ENCODE measurements at regions not wholly inside any gene's neighbourhood (a gene's known extent, or its start where the extent isn't known, plus 50 kb on each side); places are given as distances from the start of the nearest gene placed in this dataset.
A peak's percentile ranks its signal among the peaks of the same experiment; 100 is the strongest.

- DNase-seq (ENCODE audit: low read depth in 2 of 2), result no peak
Measured at GRCh38 chrX:69110116-69110530, 55.1 kb downstream of the PJA1 start.

DNA sequence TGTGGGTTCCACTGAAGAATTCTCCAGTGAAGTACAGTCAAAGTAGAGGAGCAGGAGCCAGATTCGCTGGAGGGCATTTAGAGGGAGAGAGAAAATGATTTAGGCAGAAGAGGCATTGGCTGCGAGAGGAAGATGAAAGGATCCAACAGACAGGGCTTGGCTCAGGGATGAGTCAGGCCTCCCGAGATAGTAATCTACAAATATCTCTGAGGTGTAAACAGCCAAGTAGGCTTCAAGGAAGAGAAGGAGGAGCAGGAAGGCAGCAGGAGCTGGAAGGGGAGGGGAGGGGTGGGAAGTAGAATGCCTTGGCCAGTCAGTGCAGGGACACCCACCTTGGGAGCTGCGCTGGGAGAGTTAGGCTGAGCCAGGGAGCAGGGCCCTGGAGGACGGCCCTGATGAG lies 55.5 kb downstream of the PJA1 start:
- DNase-seq (ENCODE audit: low read depth in 2 of 2), result no peak

DNA sequence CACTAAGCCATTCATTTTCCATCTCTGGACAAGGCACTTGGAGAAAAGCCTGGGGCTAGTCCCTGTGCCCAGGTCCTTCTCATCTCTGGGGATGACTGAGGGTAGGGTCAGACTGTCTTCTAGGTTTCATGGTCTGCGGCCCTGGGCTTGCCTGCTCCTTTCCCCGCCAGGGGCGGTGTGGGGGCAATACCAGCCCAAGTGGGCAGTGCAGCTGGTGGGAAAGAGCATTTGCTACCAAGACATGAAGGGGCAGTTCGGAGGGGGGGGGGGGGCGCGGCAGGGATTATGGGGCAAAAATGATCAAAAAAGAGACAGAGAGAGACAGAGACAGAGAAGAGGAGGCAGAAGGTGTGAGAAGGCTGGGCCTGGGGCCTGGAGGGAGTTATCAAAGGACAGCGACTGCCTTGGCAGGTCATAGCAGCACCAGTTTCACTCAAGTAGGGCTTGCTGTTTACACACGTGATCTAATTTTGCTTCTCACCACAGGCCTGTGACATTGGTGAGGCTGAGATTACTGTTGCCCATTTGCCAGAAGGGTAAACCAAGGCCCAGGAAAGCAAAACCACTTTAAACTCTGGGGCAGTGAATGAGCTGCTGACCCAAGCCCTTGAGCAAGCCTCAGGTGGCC lies 56.1 kb downstream of the PJA1 start:
- DNase-seq (ENCODE audit: low read depth in 2 of 2), result no peak

DNA sequence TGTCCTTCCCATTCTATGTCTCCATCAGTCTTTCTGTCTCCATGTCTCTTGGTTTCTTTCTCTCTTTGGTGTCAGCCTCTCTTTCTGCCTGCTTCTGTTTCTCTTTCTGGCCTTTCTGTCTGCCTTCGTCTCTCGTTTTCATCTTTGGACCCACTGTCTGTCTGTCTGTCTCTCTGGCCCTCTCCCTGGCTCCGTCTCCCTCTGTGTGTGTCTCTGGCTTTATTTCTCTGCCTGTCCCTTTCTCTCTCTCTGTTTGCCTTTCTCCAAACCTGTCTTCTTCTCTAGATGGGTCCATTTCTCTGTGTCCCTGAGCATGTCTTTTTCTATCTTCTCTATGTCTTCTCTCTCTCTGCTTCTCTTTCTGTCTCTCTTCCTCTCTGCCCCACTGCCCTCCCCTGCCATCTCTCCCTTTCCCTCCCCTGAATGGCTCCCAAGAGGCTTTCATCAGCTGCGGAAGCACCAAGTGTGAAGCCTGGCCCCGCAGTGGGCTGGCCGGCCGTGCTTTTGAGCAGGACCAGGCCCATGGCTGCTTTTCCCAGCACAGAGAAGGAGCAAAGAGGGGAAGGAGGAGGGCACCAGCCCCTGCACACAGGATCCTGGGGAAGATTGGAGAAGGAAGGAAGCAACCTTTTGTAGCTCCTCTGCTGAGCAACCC lies 57.4 kb downstream of the PJA1 start:
- no peak for DNase-seq (ENCODE audit: low read depth in 2 of 2)

DNA sequence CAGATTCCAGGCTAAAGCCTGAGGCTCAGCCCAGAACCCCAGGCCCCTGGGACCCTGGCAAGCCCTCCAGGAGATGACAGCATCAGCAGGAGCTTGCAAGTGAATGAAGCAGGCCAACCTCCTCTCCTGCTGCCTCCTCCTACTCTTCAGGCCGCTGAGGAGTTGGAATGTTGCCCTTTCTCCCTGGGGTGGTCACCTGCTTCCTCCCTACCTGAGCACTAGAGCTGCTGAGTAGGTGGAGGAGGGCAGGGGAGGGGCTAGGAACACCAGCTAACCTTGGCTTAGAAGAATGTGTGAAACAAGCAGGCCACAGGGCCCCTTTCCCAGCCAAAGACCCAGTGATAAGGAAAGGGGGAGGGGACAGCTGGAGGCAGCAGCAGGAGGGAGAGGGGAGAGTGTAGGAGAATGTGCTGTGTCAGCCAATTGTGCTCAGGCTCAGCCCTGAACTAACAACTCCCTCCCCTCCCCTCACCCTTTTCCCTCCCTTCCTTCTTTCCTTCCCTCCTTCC lies 58.0 kb downstream of the PJA1 start:
- DNase-seq (ENCODE audit: low read depth in 2 of 2), result no peak

GRCh38 chrX:69104756-69105434 lies 60.4 kb downstream of the PJA1 start:
- no peak for DNase-seq (ENCODE audit: low read depth in 2 of 2)

DNA sequence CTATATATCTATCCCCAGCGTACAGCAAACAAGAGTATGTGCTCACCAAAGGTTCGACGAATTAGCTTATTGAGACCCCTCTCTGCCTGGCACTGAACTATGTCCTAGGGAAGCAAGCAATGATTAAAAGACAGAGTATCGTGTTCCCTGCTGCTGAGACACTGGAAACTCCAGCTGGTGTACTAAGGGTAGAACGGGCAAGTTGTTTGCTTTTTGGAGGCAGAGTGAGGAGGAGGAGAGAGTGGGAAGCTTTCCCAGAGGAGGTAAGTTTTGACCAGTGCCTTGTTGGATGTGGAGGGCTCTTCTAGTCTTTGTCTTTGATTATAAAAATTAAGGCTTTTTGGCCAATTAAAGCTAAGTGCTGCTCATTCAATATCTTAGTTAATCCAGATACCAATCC lies 61.7 kb downstream of the PJA1 start:
- DNase-seq (ENCODE audit: low read depth in 2 of 2), result no peak

DNA sequence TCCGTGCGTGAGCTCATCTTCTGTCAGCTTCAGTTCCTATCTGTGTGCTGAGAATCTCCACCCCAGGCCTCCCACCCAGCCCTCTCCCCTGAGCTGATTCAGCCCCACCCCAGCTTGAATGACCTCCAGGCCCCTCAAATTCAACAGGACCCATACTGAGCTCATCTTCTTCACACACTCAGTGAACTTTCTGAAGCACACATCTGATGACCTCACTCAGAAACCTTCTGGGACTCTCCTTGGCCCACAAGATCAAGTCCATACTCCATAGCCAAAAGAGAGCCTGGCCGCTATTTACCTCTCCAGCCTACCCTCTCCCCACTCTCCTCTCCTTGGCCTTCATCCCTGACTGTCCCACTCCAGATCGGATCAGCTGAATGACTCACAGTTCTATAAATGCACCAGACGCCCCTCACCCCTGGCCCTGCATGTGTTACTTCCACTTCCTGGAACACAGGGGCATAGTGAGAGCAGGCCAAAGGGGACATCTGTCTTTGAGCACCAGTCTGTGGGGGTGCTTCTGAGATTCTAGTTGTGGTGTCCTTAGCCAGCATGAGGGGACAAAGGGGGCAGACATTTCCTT lies 62.5 kb downstream of the PJA1 start:
- DNase-seq (ENCODE audit: low read depth in 2 of 2), result no peak

GRCh38 chrX:69101683-69102251 lies 63.5 kb downstream of the PJA1 start:
- DNase-seq (ENCODE audit: low read depth in 2 of 2), result no peak

DNA sequence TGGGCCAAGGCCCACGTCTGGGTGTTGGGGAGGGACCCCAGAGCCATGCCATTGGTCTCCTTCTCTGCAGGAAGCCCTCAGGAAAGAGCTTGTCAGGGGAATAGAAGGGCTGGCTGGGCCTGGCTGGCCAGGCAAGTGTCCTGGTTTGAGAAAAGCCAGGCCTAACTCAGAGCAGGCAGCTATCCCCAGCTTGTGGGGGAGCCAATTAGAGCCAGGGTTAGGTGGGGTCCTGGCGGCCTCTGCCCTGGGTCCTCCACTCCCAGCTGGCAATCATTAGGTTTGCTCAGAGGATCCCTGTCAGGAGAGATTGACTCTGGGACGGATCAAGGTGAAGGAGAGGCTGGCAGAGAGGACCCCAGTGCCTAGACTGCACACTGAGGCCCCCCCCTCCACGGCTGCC lies 64.8 kb downstream of the PJA1 start:
- no peak for DNase-seq (ENCODE audit: low read depth in 2 of 2)

DNA sequence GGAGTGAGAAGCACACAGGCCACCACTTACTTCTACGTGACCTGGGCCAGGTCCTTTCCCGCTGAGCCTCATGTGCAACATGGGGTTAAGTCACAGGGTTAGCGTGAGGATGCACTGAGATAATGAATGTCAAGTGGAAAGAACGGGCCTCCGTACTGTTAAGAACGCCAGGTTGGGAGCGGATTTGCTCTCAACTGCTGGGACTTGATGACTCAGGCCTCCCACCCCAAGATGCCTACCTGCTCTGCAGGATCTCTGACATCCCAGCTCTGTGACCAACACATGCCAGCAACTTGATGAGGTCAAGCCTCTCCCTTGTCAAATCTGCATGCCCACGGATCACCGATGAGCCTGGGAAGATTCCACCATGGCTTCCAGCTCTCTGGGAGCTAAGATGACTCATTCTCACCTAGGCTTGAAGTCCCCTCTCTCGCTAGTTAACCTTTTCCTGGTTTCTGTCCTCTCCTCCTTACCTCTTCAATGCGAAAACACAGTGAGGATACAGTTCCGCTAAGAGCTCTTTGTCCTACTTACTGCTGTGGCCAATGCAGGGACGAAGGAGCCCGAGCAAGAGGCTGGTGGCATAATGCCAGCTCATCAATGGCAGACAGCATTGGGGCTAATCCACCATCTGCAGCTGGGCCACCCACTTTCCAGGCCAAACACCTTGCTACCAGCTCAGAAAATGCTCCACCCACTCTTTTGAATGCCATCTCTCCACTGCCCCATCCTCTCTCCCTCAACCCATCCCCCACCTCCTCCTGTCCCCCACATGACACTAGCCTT lies 67.6 kb downstream of the PJA1 start:
- DNase-seq (ENCODE audit: low read depth in 2 of 2), result no peak

- no peak for DNase-seq (ENCODE audit: low read depth in 2 of 2)
Measured at GRCh38 chrX:69096963-69097362, 68.3 kb downstream of the PJA1 start.

- no peak for DNase-seq (ENCODE audit: low read depth in 2 of 2)
Measured at GRCh38 chrX:69094977-69095669, 70.1 kb downstream of the PJA1 start.

DNA sequence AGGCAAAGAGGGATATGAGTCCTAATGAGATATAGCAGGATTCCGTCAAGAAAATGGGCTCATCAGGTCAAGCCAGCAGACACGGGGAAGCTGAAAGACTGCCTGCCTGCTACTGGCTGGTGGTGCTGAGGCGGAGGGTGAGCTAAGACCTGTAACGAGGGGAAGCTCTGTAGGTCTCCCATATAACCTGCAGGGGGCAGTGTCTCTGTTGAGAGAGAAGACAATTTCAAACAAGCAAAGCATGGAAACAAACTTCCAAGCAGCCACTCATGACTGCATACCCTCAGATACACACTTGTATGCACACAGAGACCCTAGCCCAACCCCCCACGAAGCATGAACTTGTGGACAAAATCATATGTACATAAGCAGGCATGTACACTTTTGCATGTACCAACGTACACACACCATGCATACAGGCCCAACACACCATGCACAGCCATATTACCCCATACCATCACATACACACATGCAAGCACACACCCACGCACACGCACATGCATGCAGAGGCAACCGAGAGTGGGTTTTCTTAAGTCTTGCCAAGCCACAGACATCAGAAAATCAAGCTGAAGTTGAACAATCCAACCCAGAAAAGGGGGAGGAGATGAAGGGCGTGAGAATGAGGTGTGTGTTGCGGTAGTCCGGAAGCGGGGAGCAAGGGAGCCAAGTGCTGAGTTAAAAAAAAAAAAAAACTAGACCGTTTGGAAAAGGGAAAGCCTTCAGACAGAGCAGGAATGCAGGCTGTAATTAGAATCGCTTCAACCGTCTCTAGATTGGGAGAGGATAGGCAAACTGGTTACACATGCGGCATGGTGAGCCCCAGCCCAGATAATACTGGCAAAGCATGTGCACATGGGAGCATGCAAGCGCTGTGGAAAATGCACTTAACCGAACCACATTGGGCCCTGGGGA lies 71.0 kb downstream of the PJA1 start:
- DNase-seq (ENCODE audit: low read depth in 2 of 2), result peak in 1 of 2 donors; percentile 6

- DNase-seq (ENCODE audit: low read depth in 2 of 2), result no peak
Measured at GRCh38 chrX:69090022-69090421, 75.2 kb downstream of the PJA1 start.

DNA sequence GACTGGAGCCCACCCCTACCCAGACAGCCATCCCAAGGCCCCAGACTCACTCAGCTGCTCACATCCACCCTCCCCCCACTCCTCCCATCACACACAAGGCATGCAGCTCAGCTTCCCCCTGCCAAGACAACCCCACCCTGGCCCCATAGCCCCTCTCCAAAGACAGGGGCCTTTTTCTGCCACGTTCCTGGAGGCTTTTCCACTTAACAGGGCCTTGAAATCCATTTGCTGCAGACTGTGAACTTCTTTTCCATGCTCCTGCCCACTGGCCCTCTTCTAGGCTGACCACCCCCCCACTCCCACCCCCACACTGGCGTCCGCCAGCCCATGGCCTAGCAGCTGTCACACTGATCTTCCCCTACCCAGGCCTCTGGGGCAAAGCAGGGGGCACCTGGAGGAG lies 76.0 kb downstream of the PJA1 start:
- no peak for DNase-seq (ENCODE audit: low read depth in 2 of 2)

DNA sequence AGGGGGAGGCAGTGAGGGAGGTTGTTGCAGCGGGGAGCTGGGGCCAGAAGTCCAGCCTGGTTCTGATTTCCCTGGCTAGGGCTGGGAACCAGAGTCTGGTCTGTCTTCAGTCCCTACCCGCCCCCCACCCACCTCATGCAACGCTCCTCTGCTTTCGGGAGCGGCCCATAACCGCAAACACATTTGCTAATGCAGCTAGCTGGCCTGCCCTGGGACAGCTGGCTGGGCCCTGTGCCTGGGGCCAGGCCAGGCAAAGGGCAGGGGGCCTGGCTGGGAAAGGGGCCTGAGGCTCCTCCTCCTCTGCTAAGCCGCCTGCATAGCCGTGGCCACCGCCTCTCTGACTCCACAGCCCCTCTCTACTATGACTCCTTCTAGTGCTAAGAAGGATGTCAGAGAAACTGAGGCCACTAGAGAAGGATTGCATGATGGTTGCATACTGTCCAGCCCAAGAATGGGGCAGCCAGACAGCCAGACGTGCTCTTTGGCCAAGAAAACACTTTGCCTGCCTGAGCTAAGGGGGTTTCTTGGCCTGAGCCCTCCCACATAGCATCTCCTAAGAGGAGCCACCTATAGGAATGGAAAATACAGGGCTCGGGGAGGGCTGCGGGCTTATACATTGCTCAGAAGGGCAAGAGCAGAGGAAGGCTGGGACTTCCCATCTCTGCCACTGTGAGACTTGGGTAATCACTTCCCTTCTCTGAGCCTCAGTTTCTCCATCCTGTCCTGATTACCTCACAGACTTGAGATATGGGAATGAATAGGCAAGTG lies 76.9 kb downstream of the PJA1 start:
- no peak for DNase-seq (ENCODE audit: low read depth in 2 of 2)

GRCh38 chrX:69085826-69086225 lies 79.4 kb downstream of the PJA1 start:
- DNase-seq (ENCODE audit: low read depth in 2 of 2), result no peak

DNA sequence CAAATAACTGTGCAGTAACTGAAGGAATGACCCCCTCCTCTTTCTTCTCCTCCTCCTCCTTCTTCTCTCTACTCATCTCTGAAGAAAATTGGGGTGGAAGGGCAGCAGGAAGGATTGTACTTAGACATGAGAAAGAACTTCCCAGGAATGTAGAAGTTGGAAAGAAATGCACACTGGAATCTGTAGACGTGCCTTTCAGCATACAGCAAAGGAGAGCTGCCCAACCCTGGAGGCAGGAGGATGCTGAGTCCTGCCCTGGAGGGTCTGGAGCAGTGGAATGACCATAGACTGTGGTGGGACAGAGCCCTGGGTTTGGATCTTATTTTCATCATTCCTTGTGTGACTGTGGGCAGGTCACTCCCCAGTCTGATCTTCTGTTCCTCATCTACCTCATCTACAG lies 80.1 kb downstream of the PJA1 start:
- no peak for DNase-seq (ENCODE audit: low read depth in 2 of 2)

Data from stimulated activated CD8-positive, alpha-beta memory T cell treated with anti-CD3 and anti-CD28 coated beads, Interleukin-2, amount 100 ng/mL, for 48 hours (primary cell).